Tibial nerve (tissue), 4 donors: ENCODE measurements at regions not wholly inside any gene's neighbourhood (a gene's known extent, or its start where the extent isn't known, plus 50 kb on each side); places are given as distances from the start of the nearest gene placed in this dataset. TPM values are rescaled to one million over a fixed set of nuclear protein-coding genes. Genes with fewer than 3 reads are reported as not detected.
"Not testable (repeated sequence)": the region's sequence is repeated elsewhere in the genome, so short reads cannot be mapped to it uniquely, and the experiment has no call there.

ENCODE experiments used
- DNase-seq, 2 donors: peaks; one replicate each; pipeline ENCODE4 v3.0.0-alpha.2; 2019; ENCODE audit warnings: low spot score in 2 of 2
- H3K27ac ChIP-seq, 4 donors: fragments of 200-600 bp; sonication (generic) in 3 of 4; one replicate each; pipeline ENCODE4 v1.5.1; 2017 to 2019; ENCODE audit warnings: mild to moderate bottlenecking in 1 of 4
- H3K27me3 ChIP-seq, 2 donors: fragments of 200-600 bp; sonication (generic) in 1 of 2; one replicate each; pipeline versions ENCODE4 v1.5.1 to v1.6.0; 2017 to 2019
- H3K36me3 ChIP-seq, 3 donors: fragments of 200-600 bp; sonication (generic); one replicate each; pipeline ENCODE4 v1.5.1; 2018 to 2019
- H3K4me1 ChIP-seq, 4 donors: fragments of 200-600 bp; sonication (generic) in 3 of 4; one replicate each; pipeline ENCODE4 v1.5.1; 2017 to 2019
- H3K4me3 ChIP-seq, 4 donors: fragments of 200-600 bp; sonication (generic) in 3 of 4; one replicate each; pipeline ENCODE4 v1.5.1; 2017 to 2019; ENCODE audit warnings: mild to moderate bottlenecking in 1 of 4, moderate library complexity in 1 of 4
- H3K9me3 ChIP-seq, 4 donors: fragments of 200-600 bp; sonication (generic) in 3 of 4; one replicate each; pipeline ENCODE4 v1.5.1; 2017 to 2019
- CTCF ChIP-seq, 5 experiments: fragments of 200-600 bp in 3 of 5; fragments of 450-650 bp in 2 of 5; sonication (generic) in 3 of 5; IDR thresholded peaks; one replicate each; pipeline ENCODE4 v1.5.1; 2016 to 2019; ENCODE audit warnings: antibody characterized with exemption in 5 of 5, mild to moderate bottlenecking in 3 of 5, moderate library complexity in 2 of 5
- EP300 ChIP-seq, 2 donors: sonication (generic); formaldehyde crosslinking; IDR thresholded peaks; one replicate each; pipeline ENCODE4 v1.6.1; 2017; ENCODE audit warnings: antibody characterized with exemption in 2 of 2, mild to moderate bottlenecking in 1 of 2
- POLR2A ChIP-seq, 2 donors: fragments of 450-650 bp; IDR thresholded peaks; one replicate each; pipeline ENCODE4 v1.6.1; 2017; ENCODE audit warnings: antibody characterized with exemption in 2 of 2, mild to moderate bottlenecking in 2 of 2, moderate library complexity in 2 of 2
- WGBS, 2 donors: methylation state at CpG; one replicate each; pipeline ENCODE4 v1.1.5; 2018; 5-methylcytosine and 5-hydroxymethylcytosine counted together
- small RNA-seq: library from RNA; depleted of rRNA; stranded (forward); fragments of <200 nt; gene quantifications from one replicate; pipeline ENCODE3, GENCODE V24; 2016

- Histone ChIP-seq H3K4me3 (no peak overlapping the region), H3K27ac (no peak overlapping the region), H3K36me3 (no peaks in the 10 kb centered on the region), H3K27me3 (no peaks in the 10 kb centered on the region), H3K9me3 (no peaks in the 10 kb centered on the region), H3K4me1 (no peaks in the 10 kb centered on the region)
- DNase-seq: no peak
- TF ChIP-seq POLR2A (IDR thresholded peaks at IDR 0.05): no peak
- TF ChIP-seq CTCF (IDR thresholded peaks at IDR 0.05): no peak
- no peak for TF ChIP-seq EP300 (IDR thresholded peaks at IDR 0.05)
- 91 to 99% methylated on average over 2 of the region's 2 CpGs for WGBS, 2 donors
These were observed 61.9 kb upstream of the JARID2 start for GRCh38 chr6:15183979-15184378.

- H3K27ac ChIP-seq: no peak overlapping the region
- no peak for DNase-seq
- H3K4me1 ChIP-seq: no peaks in the 10 kb centered on the region
- 63 to 77% methylated on average over 2 of the region's 2 CpGs for WGBS, 2 donors
- no peaks in the 10 kb centered on the region for H3K9me3 ChIP-seq
- H3K36me3 ChIP-seq: no peaks in the 10 kb centered on the region
- no peaks in the 10 kb centered on the region for H3K27me3 ChIP-seq
- TF ChIP-seq POLR2A (IDR thresholded peaks at IDR 0.05): no peak
- no peak for TF ChIP-seq EP300 (IDR thresholded peaks at IDR 0.05)
- no peak for TF ChIP-seq CTCF (IDR thresholded peaks at IDR 0.05)
- no peak overlapping the region for H3K4me3 ChIP-seq
These were observed 61.4 kb upstream of the JARID2 start for GRCh38 chr6:15184441-15184861.

GRCh38 chr6:15185111-15185510 lies 60.8 kb upstream of the JARID2 start:
- DNase-seq, H3K27ac ChIP-seq: not testable (repeated sequence)
- WGBS, 2 donors: 86 to 90% methylated on average over 8 of the region's 8 CpGs

GRCh38 chr6:15193451-15193850 lies 52.4 kb upstream of the JARID2 start:
- 81 to 82% methylated on average over 10 of the region's 10 CpGs for whole genome bisulfite sequencing, 2 donors
- not testable (repeated sequence) for H3K27ac ChIP-seq, H3K27me3 ChIP-seq, H3K36me3 ChIP-seq, H3K4me1 ChIP-seq, DNase-seq, H3K4me3 ChIP-seq, H3K9me3 ChIP-seq

More at GRCh38 chr6:15185111-15185510, 60.8 kb upstream of the JARID2 start:
- H3K9me3 ChIP-seq, H3K27me3 ChIP-seq, H3K36me3 ChIP-seq, H3K4me3 ChIP-seq, H3K4me1 ChIP-seq: not testable (repeated sequence)

GRCh38 chr6:15194453-15194852 lies 51.4 kb upstream of the JARID2 start:
- H3K27me3 ChIP-seq: no peaks in the 10 kb centered on the region
- no peak for DNase-seq
- WGBS, 2 donors: 93 to 94% methylated on average over 4 of the region's 4 CpGs
- TF ChIP-seq POLR2A (IDR thresholded peaks at IDR 0.05) (no peak), CTCF (IDR thresholded peaks at IDR 0.05) (no peak), EP300 (IDR thresholded peaks at IDR 0.05) (no peak)
- no peaks in the 10 kb centered on the region for H3K9me3 ChIP-seq
- H3K4me3 ChIP-seq: no peak overlapping the region
- H3K27ac ChIP-seq: no peak overlapping the region
- no peaks in the 10 kb centered on the region for H3K36me3 ChIP-seq
- H3K4me1 ChIP-seq: no peaks in the 10 kb centered on the region

Small RNAs in the stretch of these regions (small RNA-seq; reads per million reads assigned to genes)
- gene RN7SL332P: not detected
- gene RNU6-793P: not detected
